Activated CD4-positive, alpha-beta T cell treated with anti-CD3 and anti-CD28 coated beads, Interleukin-2, amount 10 ng/mL, durations not matched to agents 7 days and 5 days (primary cell): ENCODE measurements at regions not wholly inside any gene's neighbourhood (a gene's known extent, or its start where the extent isn't known, plus 50 kb on each side); places are given as distances from the start of the nearest gene placed in this dataset.

Experiments used
- CTCF ChIA-PET: fragments of 350-600 bp; sonication (Branson Sonifier 250); formaldehyde crosslinking; loops from one replicate; lab custom pipeline; 2021; ENCODE audit warnings: antibody characterized with exemption; lab: Charles Lee
- POLR2A ChIA-PET: fragments of 350-600 bp; sonication (Branson Sonifier 250); formaldehyde crosslinking; loops from one replicate; lab custom pipeline; 2021; ENCODE audit warnings: antibody characterized with exemption; lab: Charles Lee
- DNase-seq: peaks from one replicate; pipeline ENCODE4 v3.0.0-alpha.2; 2020
- H3K27ac Mint-ChIP-seq: one replicate; pipeline ENCODE4 v1.8.0; 2021; ENCODE audit warnings: mild to moderate bottlenecking, moderate library complexity, mixed read lengths
- H3K27me3 Mint-ChIP-seq: one replicate; pipeline ENCODE4 v1.8.0; 2021; ENCODE audit warnings: mixed read lengths
- H3K36me3 Mint-ChIP-seq: one replicate; pipeline ENCODE4 v1.8.0; 2021; ENCODE audit warnings: low read depth, mixed read lengths
- H3K4me1 Mint-ChIP-seq: one replicate; pipeline ENCODE4 v1.8.0; 2021; ENCODE audit warnings: mixed read lengths
- H3K4me3 Mint-ChIP-seq: one replicate; pipeline ENCODE4 v1.8.0; 2021; ENCODE audit warnings: mild to moderate bottlenecking, moderate library complexity, mixed read lengths
- H3K9me3 Mint-ChIP-seq: one replicate; pipeline ENCODE4 v1.8.0; 2021; ENCODE audit warnings: mixed read lengths

GRCh38 chr1:232305050-232305449 lies 324.9 kb downstream of the SIPA1L2 start:
- ChIA-PET CTCF (no interaction called here), POLR2A (no interaction called here)
- Mint-ChIP-seq H3K9me3 (no peaks in the 10 kb centered on the region), H3K4me3 (no peak overlapping the region), H3K27ac (no peak overlapping the region), H3K36me3 (no peaks in the 10 kb centered on the region), H3K4me1 (no peaks in the 10 kb centered on the region), H3K27me3 (peaks cover 7% of the 10 kb centered on the region)
- DNase-seq: no peak

- ChIA-PET POLR2A (no interaction called here), CTCF (interaction anchor here (0.6 to 0.9 kb wide), 2 partner anchors 18 to 125 kb away, joined by 3 to 7 read pairs; no protein-coding TSS in a partner anchor)
- Mint-ChIP-seq H3K27me3 (peaks cover 11% of the 10 kb centered on the region), H3K4me1 (no peaks in the 10 kb centered on the region), H3K27ac (no peak overlapping the region), H3K4me3 (no peak overlapping the region), H3K9me3 (no peaks in the 10 kb centered on the region), H3K36me3 (no peaks in the 10 kb centered on the region)
- DNase-seq: no peak
Observed at GRCh38 chr1:232303222-232303620, 326.7 kb downstream of the SIPA1L2 start.

- ChIA-PET CTCF (interaction anchor here (0.6 kb wide), 1 partner anchor 125 kb away, joined by 7 read pairs; no protein-coding TSS in a partner anchor), POLR2A (no interaction called here)
- H3K27me3 Mint-ChIP-seq: peaks cover 11% of the 10 kb centered on the region
- H3K4me1 Mint-ChIP-seq: no peaks in the 10 kb centered on the region
- no peak overlapping the region for H3K4me3 Mint-ChIP-seq
- H3K27ac Mint-ChIP-seq: no peak overlapping the region
- no peaks in the 10 kb centered on the region for H3K9me3 Mint-ChIP-seq
- no peak for DNase-seq
- no peaks in the 10 kb centered on the region for H3K36me3 Mint-ChIP-seq
Observed at GRCh38 chr1:232302376-232303221, 327.3 kb downstream of the SIPA1L2 start.

GRCh38 chr1:232301246-232301645 lies 328.7 kb downstream of the SIPA1L2 start:
- no peaks in the 10 kb centered on the region for H3K4me1 Mint-ChIP-seq
- ChIA-PET POLR2A (no interaction called here), CTCF (no interaction called here)
- no peaks in the 10 kb centered on the region for H3K9me3 Mint-ChIP-seq
- no peaks in the 10 kb centered on the region for H3K36me3 Mint-ChIP-seq
- DNase-seq: no peak
- H3K4me3 Mint-ChIP-seq: no peak overlapping the region
- H3K27me3 Mint-ChIP-seq: peaks cover 11% of the 10 kb centered on the region
- no peak overlapping the region for H3K27ac Mint-ChIP-seq

GRCh38 chr1:232300466-232300865 lies 329.5 kb downstream of the SIPA1L2 start:
- no peaks in the 10 kb centered on the region for H3K36me3 Mint-ChIP-seq
- H3K4me1 Mint-ChIP-seq: no peaks in the 10 kb centered on the region
- CTCF ChIA-PET: no interaction called here

GRCh38 chr1:232296461-232296860 lies 333.5 kb downstream of the SIPA1L2 start:
- ChIA-PET POLR2A (no interaction called here), CTCF (no interaction called here)
- Mint-ChIP-seq H3K4me3 (no peak overlapping the region), H3K4me1 (peaks cover 2% of the 10 kb centered on the region), H3K9me3 (no peaks in the 10 kb centered on the region), H3K36me3 (no peaks in the 10 kb centered on the region), H3K27me3 (peaks cover 17% of the 10 kb centered on the region), H3K27ac (no peak overlapping the region)
- DNase-seq: no peak

More at GRCh38 chr1:232300466-232300865, 329.5 kb downstream of the SIPA1L2 start:
- POLR2A ChIA-PET: no interaction called here
- no peak overlapping the region for H3K27ac Mint-ChIP-seq
- peaks cover 13% of the 10 kb centered on the region for H3K27me3 Mint-ChIP-seq
- no peak overlapping the region for H3K4me3 Mint-ChIP-seq
- no peak for DNase-seq
- no peaks in the 10 kb centered on the region for H3K9me3 Mint-ChIP-seq

- DNase-seq: no peak
- Mint-ChIP-seq H3K27me3 (peaks cover 9% of the 10 kb centered on the region), H3K4me3 (no peak overlapping the region), H3K9me3 (no peaks in the 10 kb centered on the region), H3K36me3 (no peaks in the 10 kb centered on the region), H3K4me1 (peaks cover 2% of the 10 kb centered on the region), H3K27ac (no peak overlapping the region)
- ChIA-PET POLR2A (no interaction called here), CTCF (no interaction called here)
Observed at GRCh38 chr1:232293361-232293760, 336.6 kb downstream of the SIPA1L2 start.

- no peaks in the 10 kb centered on the region for H3K9me3 Mint-ChIP-seq
- CTCF ChIA-PET: no interaction called here
Observed at GRCh38 chr1:232292818-232293217, 337.1 kb downstream of the SIPA1L2 start.

GRCh38 chr1:232292239-232292638 lies 337.7 kb downstream of the SIPA1L2 start:
- CTCF ChIA-PET: no interaction called here
- Mint-ChIP-seq H3K27me3 (peaks cover 9% of the 10 kb centered on the region), H3K4me1 (peaks cover 2% of the 10 kb centered on the region), H3K27ac (no peak overlapping the region), H3K4me3 (no peak overlapping the region), H3K36me3 (no peaks in the 10 kb centered on the region), H3K9me3 (no peaks in the 10 kb centered on the region)
- POLR2A ChIA-PET: no interaction called here
- no peak for DNase-seq

More at GRCh38 chr1:232292818-232293217, 337.1 kb downstream of the SIPA1L2 start:
- peaks cover 9% of the 10 kb centered on the region for H3K27me3 Mint-ChIP-seq
- POLR2A ChIA-PET: no interaction called here
- H3K4me3 Mint-ChIP-seq: no peak overlapping the region
- no peak overlapping the region for H3K27ac Mint-ChIP-seq
- no peaks in the 10 kb centered on the region for H3K36me3 Mint-ChIP-seq
- DNase-seq: no peak
- peaks cover 2% of the 10 kb centered on the region for H3K4me1 Mint-ChIP-seq

GRCh38 chr1:232291681-232292080 lies 338.3 kb downstream of the SIPA1L2 start:
- POLR2A ChIA-PET: no interaction called here
- Mint-ChIP-seq H3K4me3 (no peak overlapping the region), H3K4me1 (peaks cover 2% of the 10 kb centered on the region), H3K9me3 (no peaks in the 10 kb centered on the region), H3K36me3 (no peaks in the 10 kb centered on the region), H3K27me3 (peaks cover 9% of the 10 kb centered on the region), H3K27ac (no peak overlapping the region)
- DNase-seq: no peak
- CTCF ChIA-PET: no interaction called here

GRCh38 chr1:232291261-232291660 lies 338.7 kb downstream of the SIPA1L2 start:
- ChIA-PET CTCF (no interaction called here), POLR2A (no interaction called here)
- Mint-ChIP-seq H3K27me3 (peaks cover 9% of the 10 kb centered on the region), H3K4me1 (peaks cover 2% of the 10 kb centered on the region), H3K27ac (no peak overlapping the region), H3K9me3 (no peaks in the 10 kb centered on the region), H3K4me3 (no peak overlapping the region), H3K36me3 (no peaks in the 10 kb centered on the region)
- DNase-seq: no peak

GRCh38 chr1:232290570-232290969 lies 339.4 kb downstream of the SIPA1L2 start:
- ChIA-PET CTCF (no interaction called here), POLR2A (no interaction called here)
- H3K9me3 Mint-ChIP-seq: no peaks in the 10 kb centered on the region
- no peak for DNase-seq
- no peaks in the 10 kb centered on the region for H3K36me3 Mint-ChIP-seq
- H3K27me3 Mint-ChIP-seq: peaks cover 7% of the 10 kb centered on the region
- H3K4me1 Mint-ChIP-seq: peaks cover 2% of the 10 kb centered on the region
- H3K4me3 Mint-ChIP-seq: no peak overlapping the region
- no peak overlapping the region for H3K27ac Mint-ChIP-seq

- no peak for DNase-seq
- no peak overlapping the region for H3K27ac Mint-ChIP-seq
- no peaks in the 10 kb centered on the region for H3K36me3 Mint-ChIP-seq
- H3K4me3 Mint-ChIP-seq: no peak overlapping the region
- POLR2A ChIA-PET: no interaction called here
- peaks cover 7% of the 10 kb centered on the region for H3K27me3 Mint-ChIP-seq
- no peaks in the 10 kb centered on the region for H3K9me3 Mint-ChIP-seq
- CTCF ChIA-PET: no interaction called here
- H3K4me1 Mint-ChIP-seq: no peaks in the 10 kb centered on the region
Observed at GRCh38 chr1:232287676-232288569, 342.0 kb downstream of the SIPA1L2 start.
